Endodermal cell (in vitro differentiated cells): ENCODE measurements at regions not wholly inside any gene's neighbourhood (a gene's known extent, or its start where the extent isn't known, plus 50 kb on each side); places are given as distances from the start of the nearest gene placed in this dataset.

ENCODE experiments used
- DNase-seq: peaks from one replicate; pipeline ENCODE4 v3.0.0-alpha.2; 2017
- H3K27ac ChIP-seq: 2 replicates; pipeline ENCODE4 v1.5.1; 2013; ENCODE audit warnings: mild to moderate bottlenecking, low read depth, low read length, moderate library complexity
- H3K27me3 ChIP-seq: 2 replicates; pipeline ENCODE4 v1.6.1; 2013; ENCODE audit warnings: mild to moderate bottlenecking, low read length, moderate library complexity; ENCODE audit not compliant: insufficient read depth, control insufficient read depth, poor library complexity, severe bottlenecking
- H3K36me3 ChIP-seq: 2 replicates; pipeline ENCODE4 v1.7.0; 2013; ENCODE audit warnings: mild to moderate bottlenecking, low read length, moderate library complexity; ENCODE audit not compliant: control insufficient read depth, insufficient read depth
- H3K4me1 ChIP-seq: one replicate; pipeline ENCODE4 v1.7.0; 2013; ENCODE audit warnings: low read length; ENCODE audit not compliant: control insufficient read depth, insufficient read depth
- H3K4me3 ChIP-seq: 2 replicates; pipeline ENCODE4 v1.5.1; 2013; ENCODE audit warnings: mild to moderate bottlenecking, low read length, moderate library complexity
- H3K9ac ChIP-seq: 2 replicates; pipeline ENCODE4 v1.6.1; 2013; ENCODE audit warnings: mild to moderate bottlenecking, low read length, moderate library complexity; ENCODE audit not compliant: poor library complexity, severe bottlenecking; ENCODE audit errors: extremely low read depth
- H3K9me3 ChIP-seq: 2 replicates; pipeline ENCODE4 v1.6.1; 2013; ENCODE audit warnings: mild to moderate bottlenecking, low read length, moderate library complexity; ENCODE audit not compliant: control insufficient read depth
- H3K27ac Mint-ChIP-seq: 2 replicates; pipeline ENCODE4 v1.8.0; 2020; ENCODE audit warnings: mixed read lengths
- H3K27me3 Mint-ChIP-seq: 2 replicates; pipeline ENCODE4 v1.8.0; 2021; ENCODE audit warnings: mild to moderate bottlenecking, mixed read lengths; ENCODE audit not compliant: insufficient read depth
- H3K36me3 Mint-ChIP-seq: 2 replicates; pipeline ENCODE4 v1.8.0; 2020; ENCODE audit warnings: low read depth, mixed read lengths
- H3K4me1 Mint-ChIP-seq: 2 replicates; pipeline ENCODE4 v1.8.0; 2020; ENCODE audit warnings: mixed read lengths
- H3K4me3 Mint-ChIP-seq: 2 replicates; pipeline ENCODE4 v1.8.0; 2020; ENCODE audit warnings: mild to moderate bottlenecking, moderate library complexity, mixed read lengths
- H3K9me3 Mint-ChIP-seq: 2 replicates; pipeline ENCODE4 v1.8.0; 2020; ENCODE audit warnings: mild to moderate bottlenecking, mixed read lengths
- CTCF ChIP-seq: fragments of 200-600 bp; sonication (generic); conservative IDR thresholded peaks from 2 replicates; pipeline ENCODE4 v1.5.0; 2021; ENCODE audit warnings: antibody characterized with exemption, mild to moderate bottlenecking
- WGBS, 2 experiments: methylation state at CpG; one replicate each; pipeline versions ENCODE4 v1.1.5 to v1.1.7; 2013; ENCODE audit warnings: missing lambda C conversion rate in 2 of 2, mixed read lengths in 1 of 2; ENCODE audit not compliant: insufficient coverage in 1 of 2, insufficient read length in 1 of 2; 5-methylcytosine and 5-hydroxymethylcytosine counted together

DNA sequence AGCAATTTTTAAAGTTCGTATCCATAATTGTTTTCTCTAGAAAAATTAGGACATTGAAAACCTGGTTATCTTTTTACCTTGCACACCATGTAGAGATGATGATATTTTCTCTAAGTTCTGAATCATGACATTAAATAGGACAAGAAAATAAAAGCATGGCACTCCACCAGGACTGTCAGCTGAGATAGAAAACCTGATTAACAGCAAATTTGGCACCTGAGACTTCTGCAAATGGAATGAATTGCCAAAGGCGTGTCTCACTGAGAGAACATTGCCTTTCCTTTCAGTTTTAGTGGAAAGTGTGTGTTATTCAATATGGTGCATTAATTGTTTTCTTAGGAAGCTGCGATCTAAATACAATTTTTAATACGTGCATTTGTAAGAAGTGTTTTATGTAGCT, 164.7 kb downstream of the LRRC30 start:
- Histone ChIP-seq H3K9me3 (no peaks in the 10 kb centered on the region), H3K4me3 (no peak overlapping the region), H3K4me1 (no peaks in the 10 kb centered on the region), H3K27ac (no peak overlapping the region), H3K36me3 (no peaks in the 10 kb centered on the region), H3K27me3 (no peaks in the 10 kb centered on the region), H3K9ac (no peak overlapping the region)
- Mint-ChIP-seq H3K27me3 (peaks cover 2% of the 10 kb centered on the region), H3K27ac (no peak overlapping the region), H3K4me3 (no peak overlapping the region), H3K4me1 (no peaks in the 10 kb centered on the region), H3K9me3 (no peaks in the 10 kb centered on the region), H3K36me3 (no peaks in the 10 kb centered on the region)
- 95 to 100% methylated on average over 2 to 3 of the region's 4 CpGs for WGBS, 2 experiments
- TF ChIP-seq CTCF: no peak
- DNase-seq: no peak

- Histone ChIP-seq H3K9ac (no peak overlapping the region), H3K27ac (no peak overlapping the region), H3K27me3 (no peaks in the 10 kb centered on the region), H3K36me3 (no peaks in the 10 kb centered on the region), H3K9me3 (no peaks in the 10 kb centered on the region), H3K4me3 (no peak overlapping the region), H3K4me1 (no peaks in the 10 kb centered on the region)
- peaks cover 2% of the 10 kb centered on the region for H3K9me3 Mint-ChIP-seq
- H3K4me1 Mint-ChIP-seq: peaks cover 10% of the 10 kb centered on the region
- H3K27me3 Mint-ChIP-seq: no peaks in the 10 kb centered on the region
- DNase-seq: no peak
- H3K4me3 Mint-ChIP-seq: no peak overlapping the region
- TF ChIP-seq CTCF: no peak
- no peaks in the 10 kb centered on the region for H3K36me3 Mint-ChIP-seq
- H3K27ac Mint-ChIP-seq: no peak overlapping the region
- 95 to 98% methylated on average over 2 to 3 of the region's 3 CpGs for WGBS, 2 experiments
Measured at GRCh38 chr18:7413906-7414305, 153.2 kb upstream of the PTPRM start.

- no peak for DNase-seq
- Mint-ChIP-seq H3K27ac (no peak overlapping the region), H3K27me3 (no peaks in the 10 kb centered on the region), H3K36me3 (no peaks in the 10 kb centered on the region), H3K9me3 (peaks cover 6% of the 10 kb centered on the region), H3K4me1 (peaks cover 10% of the 10 kb centered on the region), H3K4me3 (no peak overlapping the region)
- 90 to 100% methylated on average over 2 of the region's 2 CpGs for WGBS, 2 experiments
- Histone ChIP-seq H3K36me3 (no peaks in the 10 kb centered on the region), H3K4me1 (no peaks in the 10 kb centered on the region), H3K27ac (no peak overlapping the region), H3K9me3 (no peaks in the 10 kb centered on the region), H3K4me3 (no peak overlapping the region), H3K9ac (no peak overlapping the region), H3K27me3 (no peaks in the 10 kb centered on the region)
- TF ChIP-seq CTCF: no peak
Measured at GRCh38 chr18:7414459-7414858, 152.7 kb upstream of the PTPRM start.
